Stimulated activated CD8-positive, alpha-beta memory T cell treated with anti-CD3 and anti-CD28 coated beads, Interleukin-12 subunit alpha, Interleukin-12 subunit beta, amount 100 ng/mL, for 24 hours (primary cell): ENCODE measurements at regions not wholly inside any gene's neighbourhood (a gene's known extent, or its start where the extent isn't known, plus 50 kb on each side); places are given as distances from the start of the nearest gene placed in this dataset.

Source experiments
- DNase-seq: peaks from one replicate; pipeline ENCODE4 v3.0.0-alpha.2; 2020; ENCODE audit errors: extremely low read depth

GRCh38 chr5:112626715-112627114, 111.0 kb upstream of the APC start:
- DNase-seq = no peak

GRCh38 chr5:112628214-112628980, 109.3 kb upstream of the APC start:
- no peak for DNase-seq

DNA sequence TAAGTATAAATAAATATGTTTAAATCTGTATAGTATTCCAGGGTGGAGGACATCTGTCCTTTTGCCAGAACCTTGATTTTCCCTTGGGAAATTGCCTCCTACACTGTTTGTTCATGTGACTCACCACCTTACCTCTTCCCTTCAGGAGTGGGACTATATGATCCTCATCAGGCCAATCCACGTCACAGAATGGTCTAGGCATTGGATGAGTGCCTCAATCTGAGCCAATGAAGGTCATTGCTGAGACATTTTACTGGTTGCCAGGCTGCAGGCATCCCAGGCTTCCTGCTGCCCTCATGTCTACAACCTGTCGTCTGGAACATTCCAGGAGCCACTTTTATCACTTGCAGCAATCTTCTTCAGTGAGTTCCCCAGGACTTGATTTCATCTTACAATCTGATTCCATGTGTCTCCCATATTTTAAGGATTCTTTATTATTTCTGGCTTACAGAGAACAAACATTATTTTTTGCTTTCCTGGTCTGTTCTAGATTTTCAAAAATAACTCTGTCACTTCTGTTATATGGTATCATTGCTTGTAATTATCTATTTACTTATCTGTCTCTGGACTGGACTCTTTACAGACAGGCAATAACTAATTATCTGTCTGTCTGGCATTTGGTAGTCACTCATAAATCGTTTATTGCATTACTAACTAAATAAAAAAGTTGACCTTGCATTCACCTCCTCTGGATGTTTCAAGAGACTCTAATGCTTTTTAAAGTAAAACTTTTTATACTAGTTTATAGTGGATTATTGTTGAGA, 107.3 kb upstream of the APC start:
- DNase-seq = no peak

- DNase-seq = no peak
Measured at GRCh38 chr5:112634166-112634565, 103.5 kb upstream of the APC start.

DNA sequence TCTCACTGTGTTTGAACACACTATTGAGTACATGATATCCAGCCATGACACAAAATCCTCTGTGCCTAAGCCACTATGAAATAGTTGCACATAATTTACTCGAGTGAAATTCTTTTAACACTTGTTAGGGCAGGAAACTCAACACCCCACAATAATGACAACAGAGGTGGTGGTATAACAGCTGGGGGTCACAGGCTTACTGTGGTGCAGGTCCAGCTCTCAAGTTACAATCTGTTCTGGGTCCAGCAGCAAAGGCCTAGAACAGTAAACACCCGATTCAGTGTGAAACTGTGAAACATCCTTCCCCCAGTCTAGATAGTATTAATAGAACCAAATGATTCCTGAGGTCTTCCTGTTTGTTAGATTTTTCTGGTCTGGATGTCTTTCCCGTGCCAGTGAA, 102.9 kb upstream of the APC start:
- DNase-seq = no peak

GRCh38 chr5:112635276-112635675, 102.4 kb upstream of the APC start:
- no peak for DNase-seq

GRCh38 chr5:112635771-112636731, 101.6 kb upstream of the APC start:
- DNase-seq = no peak

DNA sequence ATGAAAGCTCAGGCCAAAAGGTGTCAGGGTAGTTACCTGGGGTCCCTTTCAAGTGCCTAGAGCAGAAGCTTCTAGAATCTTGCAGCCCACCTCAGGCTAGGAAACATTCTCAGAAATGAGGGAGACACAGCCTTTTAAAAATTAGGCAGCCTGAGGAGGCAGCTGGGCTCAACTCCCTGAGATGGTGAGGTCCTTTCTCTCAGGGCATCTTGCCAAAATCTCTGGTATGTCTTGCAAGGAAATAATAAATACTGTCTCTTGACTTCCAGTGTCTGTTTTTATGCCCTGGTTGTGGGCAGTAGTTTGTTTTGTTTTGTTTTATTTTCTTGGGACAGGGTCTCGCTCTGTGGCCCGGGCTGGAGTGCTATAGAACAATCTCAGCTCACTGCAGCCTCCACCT, 100.9 kb upstream of the APC start:
- DNase-seq = no peak

GRCh38 chr5:112637343-112637742, 100.3 kb upstream of the APC start:
- DNase-seq = no peak

DNA sequence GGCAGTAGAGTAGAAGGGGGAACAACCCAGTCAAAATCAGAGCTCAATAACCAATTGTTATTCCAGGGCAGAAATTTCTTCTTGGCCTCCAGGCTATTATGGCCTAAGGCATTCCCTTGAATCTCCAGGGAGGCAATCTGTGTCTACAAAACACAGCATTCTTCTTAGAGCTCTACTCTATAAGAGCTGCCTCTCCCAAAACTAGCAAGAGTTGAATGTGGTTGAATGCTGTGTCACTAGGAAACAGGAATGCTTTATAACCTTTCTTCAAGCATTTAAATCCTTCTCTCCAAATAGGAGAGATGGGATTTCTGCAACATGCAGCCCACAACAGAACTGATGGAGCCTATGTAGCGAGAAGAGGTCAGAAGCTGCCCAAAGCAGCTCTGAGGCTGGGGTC, 97.1 kb upstream of the APC start:
- no peak for DNase-seq

GRCh38 chr5:112641515-112642110, 96.1 kb upstream of the APC start:
- DNase-seq = no peak

DNA sequence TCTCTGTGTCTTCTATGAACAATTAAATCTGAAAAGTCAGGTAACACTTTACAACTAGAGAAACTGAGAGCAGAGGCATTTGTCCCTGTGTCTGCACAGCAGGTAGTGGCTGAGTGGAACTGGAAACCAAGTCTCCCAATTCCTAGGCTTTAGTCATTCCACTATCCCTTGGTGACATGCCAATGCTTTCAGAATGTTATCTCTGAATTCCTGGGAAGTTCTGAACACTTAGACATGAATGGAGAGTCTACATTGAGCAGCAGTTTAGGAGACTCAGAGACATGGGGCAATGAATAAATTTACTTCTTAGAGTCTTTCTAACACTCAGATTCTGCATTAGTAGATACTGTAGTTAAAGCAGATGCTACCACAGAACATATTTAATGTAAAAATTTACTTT, 94.8 kb upstream of the APC start:
- DNase-seq = no peak

DNA sequence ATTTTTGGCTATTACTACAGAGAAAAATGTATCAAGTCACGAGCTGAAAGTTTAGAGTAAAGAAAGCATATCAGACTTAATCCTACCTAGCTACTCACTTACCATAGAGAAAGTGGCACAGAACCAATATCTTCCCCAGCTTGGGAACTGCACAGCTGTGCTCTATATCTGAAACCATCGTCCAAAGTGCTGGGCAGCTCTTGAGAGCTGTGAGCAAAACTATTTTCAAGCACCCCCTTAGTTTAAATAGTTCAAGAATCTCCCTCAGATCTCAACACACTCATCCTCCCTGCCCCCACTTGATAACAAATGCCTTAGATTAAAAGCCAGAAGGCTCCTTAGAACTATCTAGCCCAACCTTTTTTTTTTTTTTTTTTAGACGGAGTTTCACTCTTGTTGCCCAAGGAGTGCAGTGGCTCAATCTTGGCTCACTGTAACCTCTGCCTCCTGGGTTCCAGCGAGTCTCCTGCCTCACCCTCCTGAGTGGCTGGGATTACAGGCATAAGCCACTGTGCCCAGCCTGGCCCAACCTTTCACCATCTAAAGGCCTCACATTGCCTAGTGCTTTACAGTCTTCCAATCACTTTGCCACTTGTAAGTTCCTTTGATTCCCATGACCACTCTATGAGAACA, 94.2 kb upstream of the APC start:
- DNase-seq = no peak

- no peak for DNase-seq
Measured at GRCh38 chr5:112646139-112646936, 91.3 kb upstream of the APC start.

GRCh38 chr5:112647428-112647827, 90.3 kb upstream of the APC start:
- no peak for DNase-seq

DNA sequence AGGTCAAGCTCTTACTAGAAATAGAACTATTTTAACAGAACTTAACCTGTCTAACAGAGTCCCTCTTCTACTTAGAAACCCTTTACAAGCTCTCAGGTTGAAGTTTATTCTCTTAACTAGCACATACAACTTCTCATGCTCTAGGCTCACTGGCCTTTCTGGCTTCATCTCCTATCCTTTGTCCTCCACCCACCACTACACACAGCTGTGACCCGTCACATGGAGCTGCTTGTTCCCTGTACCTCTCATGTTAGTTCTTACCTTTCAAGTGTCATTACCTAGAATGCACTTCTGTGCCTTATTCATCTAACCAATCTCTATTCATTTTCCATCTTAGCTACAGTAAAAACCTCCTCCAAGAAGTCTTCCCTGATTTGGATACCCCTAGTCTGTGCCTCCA, 89.4 kb upstream of the APC start:
- no peak for DNase-seq

DNA sequence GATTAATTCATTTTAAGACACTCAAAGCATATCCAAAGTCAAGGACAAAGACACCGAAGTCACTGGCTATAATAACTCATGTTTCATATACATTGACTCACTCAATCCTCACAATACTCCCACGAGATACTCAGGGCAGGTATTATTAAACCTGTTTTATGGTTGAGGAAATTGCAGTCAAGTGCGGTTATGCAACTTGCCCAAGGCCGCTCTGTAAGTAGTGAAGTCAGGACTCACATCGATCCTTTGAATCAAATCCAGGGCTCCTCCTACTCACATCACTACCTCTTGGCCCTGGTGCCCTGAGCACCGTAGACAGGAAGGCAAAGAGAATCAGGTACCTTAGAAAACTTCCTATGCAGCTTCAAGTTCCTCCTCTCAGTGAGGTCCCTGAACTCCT, 87.8 kb upstream of the APC start:
- no peak for DNase-seq

- DNase-seq = no peak
Measured at GRCh38 chr5:112653638-112654205, 84.0 kb upstream of the APC start.

GRCh38 chr5:112655513-112655912, 82.2 kb upstream of the APC start:
- DNase-seq = no peak

GRCh38 chr5:112656451-112656850, 81.2 kb upstream of the APC start:
- no peak for DNase-seq
